ENCODE measurements at regions not wholly inside any gene's neighbourhood (a gene's known extent, or its start where the extent isn't known, plus 50 kb on each side); places are given as distances from the start of the nearest gene placed in this dataset.

DNA sequence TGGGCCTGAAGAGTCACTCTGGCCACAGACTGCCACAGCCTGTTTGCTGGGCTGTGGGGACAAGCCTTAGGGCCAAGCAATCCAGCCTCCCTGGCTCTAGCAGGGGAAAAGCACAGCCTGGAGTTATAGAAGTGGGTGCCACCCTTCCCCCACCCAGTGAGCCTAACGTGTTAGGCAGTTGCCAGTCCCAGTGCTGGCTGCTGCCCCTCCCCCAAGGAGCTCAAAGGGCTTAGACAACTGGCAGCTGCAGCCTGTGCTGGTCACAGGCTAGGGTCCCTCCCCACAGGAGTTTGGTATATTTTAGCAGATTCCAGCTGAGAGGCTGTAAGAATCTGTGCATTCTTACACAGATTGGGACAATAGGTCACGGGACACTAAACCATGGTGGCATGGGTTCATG, 370.3 kb upstream of the FGF16 start:
- TF ChIP-seq, protein P1, sequence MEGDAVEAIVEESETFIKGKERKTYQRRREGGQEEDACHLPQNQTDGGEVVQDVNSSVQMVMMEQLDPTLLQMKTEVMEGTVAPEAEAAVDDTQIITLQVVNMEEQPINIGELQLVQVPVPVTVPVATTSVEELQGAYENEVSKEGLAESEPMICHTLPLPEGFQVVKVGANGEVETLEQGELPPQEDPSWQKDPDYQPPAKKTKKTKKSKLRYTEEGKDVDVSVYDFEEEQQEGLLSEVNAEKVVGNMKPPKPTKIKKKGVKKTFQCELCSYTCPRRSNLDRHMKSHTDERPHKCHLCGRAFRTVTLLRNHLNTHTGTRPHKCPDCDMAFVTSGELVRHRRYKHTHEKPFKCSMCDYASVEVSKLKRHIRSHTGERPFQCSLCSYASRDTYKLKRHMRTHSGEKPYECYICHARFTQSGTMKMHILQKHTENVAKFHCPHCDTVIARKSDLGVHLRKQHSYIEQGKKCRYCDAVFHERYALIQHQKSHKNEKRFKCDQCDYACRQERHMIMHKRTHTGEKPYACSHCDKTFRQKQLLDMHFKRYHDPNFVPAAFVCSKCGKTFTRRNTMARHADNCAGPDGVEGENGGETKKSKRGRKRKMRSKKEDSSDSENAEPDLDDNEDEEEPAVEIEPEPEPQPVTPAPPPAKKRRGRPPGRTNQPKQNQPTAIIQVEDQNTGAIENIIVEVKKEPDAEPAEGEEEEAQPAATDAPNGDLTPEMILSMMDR (IDR thresholded peaks at IDR 0.05): no peak
- TF ChIP-seq POLR2AphosphoS5 (IDR thresholded peaks at IDR 0.05) (no peak), POLR2A (IDR thresholded peaks at IDR 0.05) (no peak)

Measured in breast epithelium (tissue), 3 donors.